T-helper 2 cell treated with Interferon-gamma antibody and Interleukin-4, amounts not matched to agents 5 μg/mL and 100 μg/mL, for 36 hours (primary cell): ENCODE measurements at regions not wholly inside any gene's neighbourhood (a gene's known extent, or its start where the extent isn't known, plus 50 kb on each side); places are given as distances from the start of the nearest gene placed in this dataset.

Experiments
- DNase-seq: peaks from one replicate; pipeline ENCODE4 v3.0.0; 2021; ENCODE audit warnings: low spot score
- H3K27ac Mint-ChIP-seq: one replicate; pipeline ENCODE4 v1.8.0; 2021; ENCODE audit warnings: mild to moderate bottlenecking, mixed read lengths
- H3K27me3 Mint-ChIP-seq: one replicate; pipeline ENCODE4 v1.8.0; 2021; ENCODE audit warnings: low read depth, mixed read lengths
- H3K36me3 Mint-ChIP-seq: one replicate; pipeline ENCODE4 v1.8.0; 2021; ENCODE audit warnings: low read depth, mixed read lengths
- H3K4me1 Mint-ChIP-seq: one replicate; pipeline ENCODE4 v1.8.0; 2021; ENCODE audit warnings: low read depth, mixed read lengths
- H3K4me3 Mint-ChIP-seq: one replicate; pipeline ENCODE4 v1.8.0; 2022; ENCODE audit warnings: mild to moderate bottlenecking, moderate library complexity, mixed read lengths
- H3K9me3 Mint-ChIP-seq: one replicate; pipeline ENCODE4 v1.8.0; 2021; ENCODE audit warnings: mixed read lengths

GRCh38 chr10:29694121-29694520 is 59.4 kb upstream of the SVIL start:
- Mint-ChIP-seq H3K4me1 (peaks cover 8% of the 10 kb centered on the region), H3K27ac (no peak overlapping the region), H3K36me3 (no peaks in the 10 kb centered on the region), H3K4me3 (no peak overlapping the region), H3K9me3 (no peaks in the 10 kb centered on the region), H3K27me3 (no peaks in the 10 kb centered on the region)
- no peak for DNase-seq

GRCh38 chr10:29692121-29692539 is 57.4 kb upstream of the SVIL start:
- Mint-ChIP-seq H3K27ac (no peak overlapping the region), H3K27me3 (no peaks in the 10 kb centered on the region), H3K9me3 (no peaks in the 10 kb centered on the region), H3K4me1 (peaks cover 17% of the 10 kb centered on the region), H3K36me3 (no peaks in the 10 kb centered on the region), H3K4me3 (no peak overlapping the region)
- DNase-seq, result no peak

- no peak for DNase-seq
- Mint-ChIP-seq H3K27me3 (no peaks in the 10 kb centered on the region), H3K36me3 (no peaks in the 10 kb centered on the region), H3K27ac (peak overlapping the region; percentile 2), H3K9me3 (no peaks in the 10 kb centered on the region), H3K4me3 (no peak overlapping the region), H3K4me1 (peaks cover 17% of the 10 kb centered on the region)
Observed at GRCh38 chr10:29691564-29692072, 56.8 kb upstream of the SVIL start.

DNA sequence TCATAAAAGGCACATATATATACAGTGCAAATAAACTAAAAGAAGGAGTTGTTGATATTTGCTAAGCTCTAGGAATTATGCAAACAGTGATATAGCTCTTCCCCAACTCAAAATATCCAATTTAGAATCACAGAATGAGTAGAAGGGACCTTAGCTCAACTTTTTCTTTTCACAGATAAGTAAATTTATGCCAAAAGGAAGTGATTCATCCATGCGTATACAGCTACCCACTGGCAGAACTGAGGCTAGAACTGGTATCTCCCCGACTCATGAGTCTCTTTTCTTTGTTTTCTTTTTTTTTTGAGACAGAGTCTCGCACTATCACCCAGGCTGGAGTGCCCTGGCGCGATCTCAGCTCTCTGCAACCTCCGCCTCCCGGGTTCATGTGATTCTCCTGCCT is 54.2 kb upstream of the SVIL start:
- H3K9me3 Mint-ChIP-seq, result no peaks in the 10 kb centered on the region
- DNase-seq, result peak; percentile 15
- H3K27ac Mint-ChIP-seq, result no peak overlapping the region
- H3K4me1 Mint-ChIP-seq, result peaks cover 17% of the 10 kb centered on the region
- no peak overlapping the region for H3K4me3 Mint-ChIP-seq
- no peaks in the 10 kb centered on the region for H3K27me3 Mint-ChIP-seq
- peaks cover 15% of the 10 kb centered on the region for H3K36me3 Mint-ChIP-seq

DNA sequence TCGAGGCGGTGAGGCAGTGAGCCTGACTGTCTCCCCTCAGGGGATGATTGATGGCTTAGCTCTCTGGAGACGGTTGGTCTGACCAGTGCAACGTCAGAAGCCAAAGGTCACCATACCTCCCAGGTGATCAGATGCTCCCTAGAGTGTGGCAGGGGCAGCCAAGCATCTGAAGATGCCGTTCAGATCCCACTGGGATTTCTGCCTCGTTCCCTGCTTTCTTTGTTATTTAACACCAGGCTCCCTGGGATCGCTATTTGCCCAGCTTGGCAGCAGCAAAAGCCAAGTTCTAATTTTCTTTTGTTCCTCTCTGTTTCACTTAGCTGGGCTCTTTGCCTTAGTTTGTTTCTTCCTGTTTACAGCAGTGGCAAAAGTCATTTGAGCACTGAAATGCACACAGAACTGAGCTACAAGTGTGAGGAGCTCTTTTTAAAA is 53.5 kb upstream of the SVIL start:
- H3K4me3 Mint-ChIP-seq, result no peak overlapping the region
- H3K9me3 Mint-ChIP-seq, result no peaks in the 10 kb centered on the region
- DNase-seq, result no peak
- peaks cover 20% of the 10 kb centered on the region for H3K36me3 Mint-ChIP-seq
- H3K27ac Mint-ChIP-seq, result no peak overlapping the region
- no peaks in the 10 kb centered on the region for H3K27me3 Mint-ChIP-seq
- peaks cover 20% of the 10 kb centered on the region for H3K4me1 Mint-ChIP-seq

GRCh38 chr10:29687421-29688164 is 52.8 kb upstream of the SVIL start:
- Mint-ChIP-seq H3K4me3 (no peak overlapping the region), H3K27me3 (no peaks in the 10 kb centered on the region), H3K9me3 (peaks cover 4% of the 10 kb centered on the region), H3K36me3 (peaks cover 24% of the 10 kb centered on the region), H3K27ac (no peak overlapping the region), H3K4me1 (peaks cover 27% of the 10 kb centered on the region)
- DNase-seq, result no peak

GRCh38 chr10:29685506-29685905 is 50.7 kb upstream of the SVIL start:
- Mint-ChIP-seq H3K4me1 (peaks cover 41% of the 10 kb centered on the region), H3K9me3 (peaks cover 15% of the 10 kb centered on the region), H3K4me3 (no peak overlapping the region), H3K27me3 (no peaks in the 10 kb centered on the region), H3K36me3 (peaks cover 42% of the 10 kb centered on the region), H3K27ac (no peak overlapping the region)
- DNase-seq, result no peak
